ENCODE measurements at regions not wholly inside any gene's neighbourhood (a gene's known extent, or its start where the extent isn't known, plus 50 kb on each side); places are given as distances from the start of the nearest gene placed in this dataset.

DNA sequence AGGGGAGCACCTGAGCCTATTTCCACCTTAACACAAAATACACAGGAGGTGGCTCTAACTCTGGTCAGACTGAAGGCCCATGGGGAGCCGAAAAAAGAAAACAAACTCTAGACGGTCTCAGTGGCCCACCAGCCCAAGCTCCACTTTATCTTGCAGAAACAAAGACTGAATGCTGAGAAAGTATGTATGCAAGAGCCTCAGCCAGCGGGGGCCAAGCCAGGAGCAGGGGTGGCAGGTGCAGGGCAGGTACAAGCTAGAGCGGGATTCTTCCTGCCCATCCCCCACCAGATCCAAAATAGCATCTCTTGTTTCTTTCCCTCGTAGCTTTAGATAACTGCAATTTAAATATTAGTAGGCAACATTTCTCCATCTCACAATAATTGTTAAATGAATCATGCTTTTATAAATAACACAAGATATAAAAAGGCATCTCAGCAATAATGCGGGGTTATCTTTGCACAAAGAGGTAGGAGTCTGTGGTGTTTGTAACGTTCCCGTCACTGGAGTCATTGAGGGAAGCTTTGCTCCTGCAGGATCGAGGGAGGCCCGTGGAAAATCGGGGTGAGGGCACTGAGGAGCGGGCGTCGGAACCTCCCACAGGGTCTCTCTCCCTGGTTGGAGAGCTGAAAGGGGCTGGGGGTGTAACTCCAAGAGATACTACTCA, 418.0 kb downstream of the SHANK2 start:
- Histone ChIP-seq H4K20me1 (ENCODE audit: insufficient read depth, low read length) (no peaks in the 10 kb centered on the region), H3K9ac (ENCODE audit: insufficient read depth, low read depth, low read length) (no peak overlapping the region), H3K27ac (ENCODE audit: extremely low read length, insufficient read depth, low read length) (no peak overlapping the region), H3K27me3 (ENCODE audit: control insufficient read depth in 1 of 2, insufficient read depth in 2 of 2, low read length in 2 of 2) (no peaks in the 10 kb centered on the region), H3K36me3 (replicated peaks in 1 of 2; ENCODE audit: control insufficient read depth in 1 of 2, insufficient read depth in 2 of 2, low read length in 2 of 2) (peaks cover 19 to 31% of the 10 kb centered on the region in 2 experiments; a peak in 4 of 5 replicates), H3K79me2 (ENCODE audit: insufficient read depth, low read length) (no peaks in the 10 kb centered on the region), H3K4me1 (ENCODE audit: insufficient read depth, low read length) (no peaks in the 10 kb centered on the region), H3K9me3 (ENCODE audit: low read length) (no peaks in the 10 kb centered on the region), H3K4me2 (ENCODE audit: low read depth, low read length) (no peak overlapping the region), H2AFZ (ENCODE audit: low read length) (no peak overlapping the region), H3K4me3 (replicated peaks in 1 of 3; ENCODE audit: insufficient read depth in 1 of 3, low read depth in 2 of 3, low read length in 3 of 3) (no peak overlapping the region)
- FAIRE-seq (no peak), ATAC-seq (no peak), DNase-seq (ENCODE audit: low spot score) (no peak)
- no TSS peak for BruUV-seq (replicated peaks)
- ChIA-PET CTCF (ENCODE audit: low intra/inter-chr PET ratio, low total read pairs) (no interaction called here), POLR2A (no interaction called here)
- intact Hi-C loops (cut with micrococcal nuclease; ENCODE audit: unreplicated experiment): no loop called here
- in situ Hi-C loops (cut with HindIII; ENCODE audit: extremely low pct_ligation_motif_present, low pct_unique_long_range_greater_than_20kb): no loop called here
- TF ChIP-seq ZBTB21 (CRISPR knock-in tag; IDR thresholded peaks at IDR 0.05): no peak
- TF ChIP-seq ATF1 (CRISPR knock-in tag; IDR thresholded peaks at IDR 0.05): no peak
- no peak for TF ChIP-seq ZNF550 (CRISPR knock-in tag; IDR thresholded peaks at IDR 0.05; ENCODE audit: borderline replicate concordance)
- TF ChIP-seq HDAC1 (CRISPR knock-in tag; IDR thresholded peaks at IDR 0.05): no peak
- no peak for TF ChIP-seq NCOR1 (IDR thresholded peaks at IDR 0.05; ENCODE audit: borderline replicate concordance, low read length)
- no peak for TF ChIP-seq ZNF850 (CRISPR knock-in tag; conservative IDR thresholded peaks at IDR 0.05)
- TF ChIP-seq BRD4 (CRISPR knock-in tag; IDR thresholded peaks at IDR 0.05): no peak
- TF ChIP-seq, protein P1, sequence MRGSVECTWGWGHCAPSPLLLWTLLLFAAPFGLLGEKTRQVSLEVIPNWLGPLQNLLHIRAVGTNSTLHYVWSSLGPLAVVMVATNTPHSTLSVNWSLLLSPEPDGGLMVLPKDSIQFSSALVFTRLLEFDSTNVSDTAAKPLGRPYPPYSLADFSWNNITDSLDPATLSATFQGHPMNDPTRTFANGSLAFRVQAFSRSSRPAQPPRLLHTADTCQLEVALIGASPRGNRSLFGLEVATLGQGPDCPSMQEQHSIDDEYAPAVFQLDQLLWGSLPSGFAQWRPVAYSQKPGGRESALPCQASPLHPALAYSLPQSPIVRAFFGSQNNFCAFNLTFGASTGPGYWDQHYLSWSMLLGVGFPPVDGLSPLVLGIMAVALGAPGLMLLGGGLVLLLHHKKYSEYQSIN (CRISPR knock-in tag; IDR thresholded peaks at IDR 0.05; ENCODE audit: borderline replicate concordance): no peak
- TF ChIP-seq, protein P2, sequence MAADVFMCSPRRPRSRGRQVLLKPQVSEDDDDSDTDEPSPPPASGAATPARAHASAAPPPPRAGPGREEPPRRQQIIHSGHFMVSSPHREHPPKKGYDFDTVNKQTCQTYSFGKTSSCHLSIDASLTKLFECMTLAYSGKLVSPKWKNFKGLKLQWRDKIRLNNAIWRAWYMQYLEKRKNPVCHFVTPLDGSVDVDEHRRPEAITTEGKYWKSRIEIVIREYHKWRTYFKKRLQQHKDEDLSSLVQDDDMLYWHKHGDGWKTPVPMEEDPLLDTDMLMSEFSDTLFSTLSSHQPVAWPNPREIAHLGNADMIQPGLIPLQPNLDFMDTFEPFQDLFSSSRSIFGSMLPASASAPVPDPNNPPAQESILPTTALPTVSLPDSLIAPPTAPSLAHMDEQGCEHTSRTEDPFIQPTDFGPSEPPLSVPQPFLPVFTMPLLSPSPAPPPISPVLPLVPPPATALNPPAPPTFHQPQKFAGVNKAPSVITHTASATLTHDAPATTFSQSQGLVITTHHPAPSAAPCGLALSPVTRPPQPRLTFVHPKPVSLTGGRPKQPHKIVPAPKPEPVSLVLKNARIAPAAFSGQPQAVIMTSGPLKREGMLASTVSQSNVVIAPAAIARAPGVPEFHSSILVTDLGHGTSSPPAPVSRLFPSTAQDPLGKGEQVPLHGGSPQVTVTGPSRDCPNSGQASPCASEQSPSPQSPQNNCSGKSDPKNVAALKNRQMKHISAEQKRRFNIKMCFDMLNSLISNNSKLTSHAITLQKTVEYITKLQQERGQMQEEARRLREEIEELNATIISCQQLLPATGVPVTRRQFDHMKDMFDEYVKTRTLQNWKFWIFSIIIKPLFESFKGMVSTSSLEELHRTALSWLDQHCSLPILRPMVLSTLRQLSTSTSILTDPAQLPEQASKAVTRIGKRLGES (CRISPR knock-in tag; IDR thresholded peaks at IDR 0.05; ENCODE audit: borderline replicate concordance): no peak
- no peak for TF ChIP-seq ZNF746 (CRISPR knock-in tag; IDR thresholded peaks at IDR 0.05)
- TF ChIP-seq POLR2G (IDR thresholded peaks at IDR 0.05; ENCODE audit: low read depth, low read length): no peak
- TF ChIP-seq MATR3 (CRISPR knock-in tag; IDR thresholded peaks at IDR 0.05): no peak
- no peak for TF ChIP-seq DNMT1 (CRISPR knock-in tag; IDR thresholded peaks at IDR 0.05)
- TF ChIP-seq ZNF629 (CRISPR knock-in tag; conservative IDR thresholded peaks at IDR 0.05): no peak
- no peak for TF ChIP-seq IKZF1 (IDR thresholded peaks at IDR 0.05)
- TF ChIP-seq KDM2A (CRISPR knock-in tag; IDR thresholded peaks at IDR 0.05; ENCODE audit: borderline replicate concordance, low read depth): no peak
- TF ChIP-seq NR2F6 (IDR thresholded peaks at IDR 0.05): no peak
- TF ChIP-seq NR2F6 (CRISPR knock-in tag; IDR thresholded peaks at IDR 0.05): no peak
- TF ChIP-seq, protein P3, sequence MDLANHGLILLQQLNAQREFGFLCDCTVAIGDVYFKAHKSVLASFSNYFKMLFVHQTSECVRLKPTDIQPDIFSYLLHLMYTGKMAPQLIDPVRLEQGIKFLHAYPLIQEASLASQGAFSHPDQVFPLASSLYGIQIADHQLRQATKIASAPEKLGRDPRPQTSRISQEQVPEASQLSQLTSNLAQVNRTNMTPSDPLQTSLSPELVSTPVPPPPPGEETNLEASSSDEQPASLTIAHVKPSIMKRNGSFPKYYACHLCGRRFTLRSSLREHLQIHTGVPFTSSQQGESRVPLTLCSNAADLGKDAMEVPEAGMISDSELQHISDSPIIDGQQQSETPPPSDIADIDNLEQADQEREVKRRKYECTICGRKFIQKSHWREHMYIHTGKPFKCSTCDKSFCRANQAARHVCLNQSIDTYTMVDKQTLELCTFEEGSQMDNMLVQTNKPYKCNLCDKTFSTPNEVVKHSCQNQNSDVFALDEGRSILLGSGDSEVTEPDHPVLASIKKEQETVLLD (CRISPR knock-in tag; IDR thresholded peaks at IDR 0.05; ENCODE audit: low read depth): no peak
- no peak for TF ChIP-seq NFE2L1 (CRISPR knock-in tag; IDR thresholded peaks at IDR 0.05; ENCODE audit: borderline replicate concordance)
- TF ChIP-seq, protein P4, sequence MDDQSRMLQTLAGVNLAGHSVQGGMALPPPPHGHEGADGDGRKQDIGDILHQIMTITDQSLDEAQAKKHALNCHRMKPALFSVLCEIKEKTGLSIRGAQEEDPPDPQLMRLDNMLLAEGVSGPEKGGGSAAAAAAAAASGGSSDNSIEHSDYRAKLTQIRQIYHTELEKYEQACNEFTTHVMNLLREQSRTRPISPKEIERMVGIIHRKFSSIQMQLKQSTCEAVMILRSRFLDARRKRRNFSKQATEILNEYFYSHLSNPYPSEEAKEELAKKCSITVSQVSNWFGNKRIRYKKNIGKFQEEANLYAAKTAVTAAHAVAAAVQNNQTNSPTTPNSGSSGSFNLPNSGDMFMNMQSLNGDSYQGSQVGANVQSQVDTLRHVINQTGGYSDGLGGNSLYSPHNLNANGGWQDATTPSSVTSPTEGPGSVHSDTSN (CRISPR knock-in tag; IDR thresholded peaks at IDR 0.05; ENCODE audit: borderline replicate concordance): no peak
- WGBS (ENCODE audit: low lambda C conversion rate): 97% methylated on average over 14 of the region's 14 CpGs
